DOHH2 (cell line): ENCODE measurements at regions not wholly inside any gene's neighbourhood (a gene's known extent, or its start where the extent isn't known, plus 50 kb on each side); places are given as distances from the start of the nearest gene placed in this dataset.

Source experiments
- H3F3A ChIP-seq: fragments of 200-600 bp; sonication (generic), shearing (Covaris generic); 2 replicates; pipeline ENCODE4 v1.6.0; 2016; ENCODE audit warnings: antibody characterized with exemption, mild to moderate bottlenecking; ENCODE audit not compliant: control insufficient read depth, insufficient read depth
- H3K27ac ChIP-seq: fragments of 200-600 bp; sonication (generic); 2 replicates; pipeline ENCODE4 v1.5.1; 2014; ENCODE audit warnings: low read depth, mild to moderate bottlenecking, low read length, moderate library complexity
- H3K27me3 ChIP-seq: fragments of 200-600 bp; sonication (generic); 2 replicates; pipeline ENCODE4 v1.6.1; 2014; ENCODE audit warnings: mild to moderate bottlenecking, low read length, mixed read lengths; ENCODE audit not compliant: control insufficient read depth
- H3K36me3 ChIP-seq: fragments of 200-600 bp; sonication (generic); 2 replicates; pipeline ENCODE4 v1.6.1; 2014; ENCODE audit warnings: mild to moderate bottlenecking, low read length, moderate library complexity, mixed read lengths; ENCODE audit not compliant: control insufficient read depth
- H3K4me1 ChIP-seq: fragments of 200-600 bp; sonication (generic); 2 replicates; pipeline ENCODE4 v1.6.1; 2014; ENCODE audit warnings: mild to moderate bottlenecking, low read length, mixed read lengths; ENCODE audit not compliant: control insufficient read depth
- H3K4me2 ChIP-seq: fragments of 200-600 bp; sonication (generic); 2 replicates; pipeline ENCODE4 v1.6.0; 2014; ENCODE audit warnings: mild to moderate bottlenecking, low read length, moderate library complexity
- H3K4me3 ChIP-seq: fragments of 200-600 bp; sonication (generic); 2 replicates; pipeline ENCODE4 v1.5.1; 2014; ENCODE audit warnings: mild to moderate bottlenecking, low read length, mixed read lengths
- H3K79me2 ChIP-seq: fragments of 200-600 bp; sonication (generic); 2 replicates; pipeline ENCODE4 v1.6.1; 2014; ENCODE audit warnings: mild to moderate bottlenecking, low read length, mixed read lengths; ENCODE audit not compliant: control insufficient read depth
- H3K9me2 ChIP-seq: fragments of 200-600 bp; sonication (generic); replicated peaks from 2 replicates; pipeline ENCODE4 v1.6.1; 2014; ENCODE audit warnings: mild to moderate bottlenecking, low read length, mixed read lengths; ENCODE audit not compliant: control insufficient read depth
- H3K9me3 ChIP-seq: fragments of 200-600 bp; sonication (generic); 2 replicates; pipeline ENCODE4 v1.6.1; 2014; ENCODE audit warnings: antibody characterized with exemption, low read length, mixed read lengths; ENCODE audit not compliant: control insufficient read depth, insufficient read depth
- H4K20me1 ChIP-seq: fragments of 200-600 bp; sonication (generic); 2 replicates; pipeline ENCODE4 v1.6.0; 2014; ENCODE audit warnings: low read depth, mild to moderate bottlenecking, antibody characterized with exemption, low read length, moderate library complexity; ENCODE audit not compliant: control insufficient read depth, insufficient read depth
- EZH2phosphoT487 ChIP-seq: fragments of 200-600 bp; sonication (generic); IDR thresholded peaks from 2 replicates; pipeline ENCODE4 v1.6.1; 2017; ENCODE audit warnings: borderline replicate concordance, mild to moderate bottlenecking, antibody characterized with exemption, low read length, moderate library complexity, mixed read lengths
- TF ChIP-seq, protein P1 (sequence below): fragments of 200-600 bp; sonication (generic); IDR thresholded peaks from one replicate; pipeline ENCODE4 v1.5.1; 2014; ENCODE audit warnings: antibody characterized with exemption, mild to moderate bottlenecking, low read depth, low read length; ENCODE audit not compliant: poor library complexity, severe bottlenecking

DNA sequence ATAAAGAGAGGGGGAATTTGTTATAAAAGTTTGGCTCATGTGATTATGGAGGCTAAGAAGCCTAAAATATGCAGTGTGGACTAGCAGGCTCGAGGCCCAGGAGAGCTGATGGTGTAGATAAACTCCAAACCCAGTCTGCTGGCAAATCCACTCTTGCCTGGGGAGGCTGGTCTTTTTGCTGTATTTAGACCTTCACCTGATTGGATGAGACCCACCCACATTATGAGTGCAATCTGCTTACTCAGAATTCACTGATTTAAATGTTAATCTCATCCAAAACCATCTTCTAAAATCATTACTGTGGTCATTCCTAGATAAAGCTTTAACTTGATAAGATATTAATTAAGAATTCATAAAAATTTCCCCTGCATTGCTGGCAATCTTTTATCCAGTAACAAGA, 473.2 kb downstream of the TMA16 start:
- Histone ChIP-seq H3K9me3 (no peaks in the 10 kb centered on the region), H3K27ac (no peak overlapping the region), H3K36me3 (no peaks in the 10 kb centered on the region), H4K20me1 (no peaks in the 10 kb centered on the region), H3K4me2 (peak overlapping the region; percentile 27; the same call in 1 of the 2 replicates), H3K9me2 (no peaks in the 10 kb centered on the region), H3K4me3 (no peak overlapping the region; the same call in 1 of the 2 replicates), H3K27me3 (no peaks in the 10 kb centered on the region), H3F3A (no peaks in the 10 kb centered on the region), H3K79me2 (no peaks in the 10 kb centered on the region), H3K4me1 (peaks cover 9% of the 10 kb centered on the region)
- no peak for TF ChIP-seq EZH2phosphoT487
- TF ChIP-seq, protein P1, sequence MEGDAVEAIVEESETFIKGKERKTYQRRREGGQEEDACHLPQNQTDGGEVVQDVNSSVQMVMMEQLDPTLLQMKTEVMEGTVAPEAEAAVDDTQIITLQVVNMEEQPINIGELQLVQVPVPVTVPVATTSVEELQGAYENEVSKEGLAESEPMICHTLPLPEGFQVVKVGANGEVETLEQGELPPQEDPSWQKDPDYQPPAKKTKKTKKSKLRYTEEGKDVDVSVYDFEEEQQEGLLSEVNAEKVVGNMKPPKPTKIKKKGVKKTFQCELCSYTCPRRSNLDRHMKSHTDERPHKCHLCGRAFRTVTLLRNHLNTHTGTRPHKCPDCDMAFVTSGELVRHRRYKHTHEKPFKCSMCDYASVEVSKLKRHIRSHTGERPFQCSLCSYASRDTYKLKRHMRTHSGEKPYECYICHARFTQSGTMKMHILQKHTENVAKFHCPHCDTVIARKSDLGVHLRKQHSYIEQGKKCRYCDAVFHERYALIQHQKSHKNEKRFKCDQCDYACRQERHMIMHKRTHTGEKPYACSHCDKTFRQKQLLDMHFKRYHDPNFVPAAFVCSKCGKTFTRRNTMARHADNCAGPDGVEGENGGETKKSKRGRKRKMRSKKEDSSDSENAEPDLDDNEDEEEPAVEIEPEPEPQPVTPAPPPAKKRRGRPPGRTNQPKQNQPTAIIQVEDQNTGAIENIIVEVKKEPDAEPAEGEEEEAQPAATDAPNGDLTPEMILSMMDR, result no peak

DNA sequence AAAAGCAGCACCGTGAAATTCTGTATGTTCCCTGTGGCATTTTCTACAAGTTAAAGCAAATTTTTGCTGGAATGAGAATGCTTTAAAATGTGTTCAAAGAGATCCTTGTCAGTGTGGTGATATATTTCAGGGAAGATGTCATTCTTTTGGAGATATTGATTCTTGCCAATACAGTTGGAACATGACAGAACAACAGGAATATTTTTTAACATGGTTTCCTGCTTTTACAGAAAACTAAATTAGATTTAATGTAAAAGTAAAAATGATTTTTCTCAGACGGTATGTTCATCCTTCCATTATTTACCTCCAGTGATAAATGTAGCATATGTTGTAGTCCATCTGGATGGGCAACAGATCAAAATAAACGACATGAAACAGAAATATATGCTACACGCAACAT, 474.8 kb downstream of the TMA16 start:
- no peak overlapping the region for H3K4me2 ChIP-seq
- H3F3A ChIP-seq, result no peaks in the 10 kb centered on the region
- no peaks in the 10 kb centered on the region for H3K9me3 ChIP-seq
- no peaks in the 10 kb centered on the region for H3K9me2 ChIP-seq
- no peaks in the 10 kb centered on the region for H4K20me1 ChIP-seq
- no peaks in the 10 kb centered on the region for H3K36me3 ChIP-seq
- TF ChIP-seq, protein P1, result no peak
- no peak for TF ChIP-seq EZH2phosphoT487
- H3K27ac ChIP-seq, result no peak overlapping the region
- H3K4me1 ChIP-seq, result peaks cover 9% of the 10 kb centered on the region
- H3K27me3 ChIP-seq, result no peaks in the 10 kb centered on the region
- no peak overlapping the region for H3K4me3 ChIP-seq
- no peaks in the 10 kb centered on the region for H3K79me2 ChIP-seq

GRCh38 chr4:163976588-163976987, 482.1 kb downstream of the TMA16 start:
- TF ChIP-seq, protein P1, result no peak
- TF ChIP-seq EZH2phosphoT487, result no peak
- Histone ChIP-seq H3K4me1 (no peaks in the 10 kb centered on the region), H3K4me3 (no peak overlapping the region), H3K27me3 (no peaks in the 10 kb centered on the region), H3F3A (no peaks in the 10 kb centered on the region), H3K79me2 (no peaks in the 10 kb centered on the region), H3K36me3 (no peaks in the 10 kb centered on the region), H3K27ac (no peak overlapping the region), H4K20me1 (no peaks in the 10 kb centered on the region), H3K4me2 (no peak overlapping the region), H3K9me3 (no peaks in the 10 kb centered on the region), H3K9me2 (no peaks in the 10 kb centered on the region)

DNA sequence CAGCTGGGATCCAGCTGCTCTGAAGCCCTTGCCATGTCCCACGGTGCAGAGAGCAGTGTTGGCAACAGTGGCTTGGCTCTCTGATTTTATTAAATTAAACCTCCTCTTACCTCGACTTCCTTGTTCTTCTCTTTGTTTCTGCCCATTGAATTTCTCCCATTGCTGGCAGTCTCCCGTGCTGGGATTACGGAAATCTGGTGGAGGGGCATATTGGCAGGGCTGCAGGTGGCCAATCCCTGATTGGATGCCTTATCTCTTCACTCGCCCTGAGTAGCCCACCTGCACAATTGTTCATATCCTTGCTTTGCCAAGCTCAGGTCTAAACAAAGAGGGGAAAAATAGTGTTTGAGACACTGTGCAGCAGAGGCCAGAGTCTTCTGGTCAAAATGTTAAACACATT, 493.9 kb downstream of the TMA16 start:
- TF ChIP-seq, protein P1, result no peak
- TF ChIP-seq EZH2phosphoT487, result no peak
- Histone ChIP-seq H3K27ac (no peak overlapping the region), H3K4me1 (no peaks in the 10 kb centered on the region)

More for the DNA sequence above, 493.9 kb downstream of the TMA16 start:
- Histone ChIP-seq H3K4me3 (no peak overlapping the region), H3K36me3 (no peaks in the 10 kb centered on the region), H3K79me2 (no peaks in the 10 kb centered on the region), H4K20me1 (no peaks in the 10 kb centered on the region), H3K9me3 (no peaks in the 10 kb centered on the region), H3K27me3 (no peaks in the 10 kb centered on the region), H3K9me2 (no peaks in the 10 kb centered on the region), H3F3A (no peaks in the 10 kb centered on the region), H3K4me2 (no peak overlapping the region)
